DND-41 (cell line): ENCODE measurements at regions not wholly inside any gene's neighbourhood (a gene's known extent, or its start where the extent isn't known, plus 50 kb on each side); places are given as distances from the start of the nearest gene placed in this dataset.

Experiments used
- ATAC-seq: fragments of 200-7000 bp; cut with Tn5 transposase; 3 replicates; pipeline ENCODE4 v1.9.1; 2021; ENCODE audit warnings: low read depth; ENCODE audit not compliant: insufficient read depth
- DNase-seq: peaks from one replicate; pipeline ENCODE4 v3.0.0-alpha.2; 2020
- H2AFZ ChIP-seq: 2 replicates; pipeline ENCODE4 v1.6.0; 2012; ENCODE audit warnings: low read depth, low read length
- H3K27ac ChIP-seq: 2 replicates; pipeline ENCODE4 v1.5.1; 2012; ENCODE audit warnings: low read length, inconsistent platforms
- H3K27me3 ChIP-seq: fragments of 200-600 bp; sonication (generic); 2 replicates; pipeline ENCODE4 v1.6.0; 2012; ENCODE audit warnings: low read length, mild to moderate bottlenecking, inconsistent platforms; ENCODE audit not compliant: insufficient read depth, poor library complexity
- H3K36me3 ChIP-seq: 2 replicates; pipeline ENCODE4 v1.5.1; 2012; ENCODE audit warnings: low read length, inconsistent platforms; ENCODE audit not compliant: insufficient read depth
- H3K4me1 ChIP-seq: 2 replicates; pipeline ENCODE4 v1.5.1; 2012; ENCODE audit warnings: mild to moderate bottlenecking, low read length; ENCODE audit not compliant: insufficient read depth
- H3K4me2 ChIP-seq: 2 replicates; pipeline ENCODE4 v1.6.0; 2012; ENCODE audit warnings: mild to moderate bottlenecking, moderate library complexity, low read length, inconsistent platforms; ENCODE audit not compliant: insufficient read depth
- H3K4me3 ChIP-seq, 2 experiments: fragments of 200-600 bp in 1 of 2; shearing (Covaris generic) in 1 of 2; 2 replicates each; pipeline ENCODE4 v1.5.1; 2012 to 2016; ENCODE audit warnings: inconsistent platforms in 2 of 2, low read length in 2 of 2, mild to moderate bottlenecking in 2 of 2, low read depth in 1 of 2, moderate library complexity in 1 of 2
- H3K79me2 ChIP-seq: 2 replicates; pipeline ENCODE4 v1.6.0; 2012; ENCODE audit warnings: low read length, inconsistent platforms; ENCODE audit not compliant: insufficient read depth
- H3K9ac ChIP-seq: 2 replicates; pipeline ENCODE4 v1.6.0; 2012; ENCODE audit warnings: low read depth, mild to moderate bottlenecking, inconsistent platforms, low read length, moderate library complexity
- H3K9me3 ChIP-seq: 2 replicates; pipeline ENCODE4 v1.5.1; 2012; ENCODE audit warnings: low read length, moderate library complexity, mild to moderate bottlenecking, inconsistent platforms; ENCODE audit not compliant: insufficient read depth, severe bottlenecking
- H4K20me1 ChIP-seq: 2 replicates; pipeline ENCODE4 v1.6.0; 2012; ENCODE audit warnings: low read length; ENCODE audit not compliant: insufficient read depth
- CTCF ChIP-seq: IDR thresholded peaks from 2 replicates; pipeline ENCODE4 v1.5.1; 2012; ENCODE audit warnings: borderline replicate concordance, low read length, moderate library complexity, mild to moderate bottlenecking; ENCODE audit not compliant: poor library complexity, severe bottlenecking; ENCODE audit errors: extremely low read depth
- EZH2 ChIP-seq: IDR thresholded peaks from 3 replicates; pipeline ENCODE4 v1.6.1; 2012; ENCODE audit warnings: borderline replicate concordance, low read depth, mild to moderate bottlenecking, moderate library complexity, low read length, inconsistent platforms; ENCODE audit not compliant: severe bottlenecking

DNA sequence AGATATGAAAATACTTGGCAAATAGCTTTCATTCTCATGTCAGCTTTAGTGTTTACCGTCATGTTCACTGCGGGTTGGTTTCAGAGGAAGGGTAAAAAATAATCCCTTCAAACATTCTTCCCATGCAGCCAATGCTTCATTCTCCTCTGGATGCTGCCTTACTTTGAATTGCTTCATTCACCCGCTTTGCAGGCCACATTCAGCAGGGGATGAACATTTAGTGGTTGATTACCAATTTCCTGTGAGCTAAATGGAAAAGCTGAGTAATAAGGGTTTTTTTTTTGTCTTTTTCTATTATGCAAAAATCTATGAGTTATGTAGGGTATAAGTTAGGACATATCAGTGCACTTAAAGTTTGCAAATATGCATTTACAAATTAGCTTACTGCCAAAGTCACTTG, 96.3 kb upstream of the MEF2C start:
- no peak overlapping the region for H3K4me2 ChIP-seq
- H3K79me2 ChIP-seq: no peaks in the 10 kb centered on the region
- H3K27ac ChIP-seq: no peak overlapping the region
- no peaks in the 10 kb centered on the region for H3K4me1 ChIP-seq
- no peaks in the 10 kb centered on the region for H3K9me3 ChIP-seq
- H4K20me1 ChIP-seq: no peaks in the 10 kb centered on the region
- DNase-seq: no peak
- no peak overlapping the region for H3K4me3 ChIP-seq
- ATAC-seq: no peak
- H3K36me3 ChIP-seq: no peaks in the 10 kb centered on the region
- H3K27me3 ChIP-seq: no peaks in the 10 kb centered on the region
- TF ChIP-seq EZH2: no peak
- TF ChIP-seq CTCF: no peak
- H2AFZ ChIP-seq: no peak overlapping the region
- no peak overlapping the region for H3K9ac ChIP-seq

GRCh38 chr5:88976914-88977313, 93.9 kb upstream of the MEF2C start:
- no peak overlapping the region for H3K27ac ChIP-seq
- H3K36me3 ChIP-seq: no peaks in the 10 kb centered on the region
- H3K79me2 ChIP-seq: no peaks in the 10 kb centered on the region
- H3K4me1 ChIP-seq: no peaks in the 10 kb centered on the region
- DNase-seq (no peak), ATAC-seq (no peak)
- TF ChIP-seq EZH2 (no peak), CTCF (no peak)
- no peaks in the 10 kb centered on the region for H3K27me3 ChIP-seq
- no peak overlapping the region for H3K4me3 ChIP-seq
- no peaks in the 10 kb centered on the region for H3K9me3 ChIP-seq
- no peaks in the 10 kb centered on the region for H4K20me1 ChIP-seq
- no peak overlapping the region for H2AFZ ChIP-seq
- no peak overlapping the region for H3K4me2 ChIP-seq
- H3K9ac ChIP-seq: no peak overlapping the region

DNA sequence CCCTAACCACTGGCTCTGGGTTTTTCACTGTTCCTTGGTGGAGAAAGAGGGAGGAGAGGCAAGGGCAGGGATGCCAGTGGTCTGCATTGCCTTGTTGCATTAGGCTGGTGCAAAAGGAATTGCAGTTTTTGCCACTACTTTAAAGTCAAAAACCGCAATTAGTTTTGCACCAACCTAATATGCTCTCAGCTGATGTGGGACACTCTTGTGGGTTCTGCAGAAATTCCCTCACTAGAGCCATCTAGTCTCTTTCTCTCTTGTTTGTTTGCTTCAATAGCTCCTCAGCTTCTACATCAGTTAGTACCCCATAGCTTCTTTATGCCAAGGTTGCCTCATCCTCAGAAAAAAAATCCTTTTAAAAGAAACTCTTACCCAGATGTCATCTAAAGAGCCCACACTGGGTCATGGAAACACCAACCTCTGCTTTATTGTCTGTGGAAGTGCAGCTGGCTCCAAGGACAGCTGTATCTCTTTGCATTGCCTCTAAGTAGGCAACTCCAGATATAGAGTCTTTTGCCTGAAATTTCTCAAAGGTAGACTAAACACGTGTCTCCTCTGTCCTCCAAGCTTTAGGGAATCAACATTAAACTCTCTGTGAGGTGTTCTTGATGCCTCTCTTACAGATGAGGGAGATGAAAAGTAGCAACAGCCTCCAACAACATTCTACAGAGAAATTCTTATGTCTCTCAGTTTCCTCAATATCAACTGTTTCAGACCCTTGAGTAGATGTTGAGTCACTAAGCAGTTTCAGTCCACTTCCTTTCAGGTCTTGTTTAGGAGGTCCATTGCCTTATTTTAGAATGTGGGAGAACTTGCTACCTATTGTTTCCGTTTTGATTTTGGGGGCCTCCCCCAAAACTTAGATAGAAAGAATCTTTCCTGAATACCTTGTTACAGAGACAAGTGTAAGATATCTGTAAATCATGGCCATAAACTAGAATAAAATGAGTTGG, 84.9 kb upstream of the MEF2C start:
- Histone ChIP-seq H3K4me1 (no peaks in the 10 kb centered on the region), H3K4me2 (no peak overlapping the region), H4K20me1 (no peaks in the 10 kb centered on the region), H3K27ac (no peak overlapping the region), H3K4me3 (no peak overlapping the region), H3K27me3 (no peaks in the 10 kb centered on the region), H3K9ac (no peak overlapping the region), H3K36me3 (no peaks in the 10 kb centered on the region), H3K79me2 (no peaks in the 10 kb centered on the region), H3K9me3 (no peaks in the 10 kb centered on the region), H2AFZ (no peak overlapping the region)
- no peak for TF ChIP-seq CTCF
- TF ChIP-seq EZH2: no peak
- ATAC-seq: no peak
- no peak for DNase-seq
